ENCODE measurements at regions not wholly inside any gene's neighbourhood (a gene's known extent, or its start where the extent isn't known, plus 50 kb on each side); places are given as distances from the start of the nearest gene placed in this dataset.

DNA sequence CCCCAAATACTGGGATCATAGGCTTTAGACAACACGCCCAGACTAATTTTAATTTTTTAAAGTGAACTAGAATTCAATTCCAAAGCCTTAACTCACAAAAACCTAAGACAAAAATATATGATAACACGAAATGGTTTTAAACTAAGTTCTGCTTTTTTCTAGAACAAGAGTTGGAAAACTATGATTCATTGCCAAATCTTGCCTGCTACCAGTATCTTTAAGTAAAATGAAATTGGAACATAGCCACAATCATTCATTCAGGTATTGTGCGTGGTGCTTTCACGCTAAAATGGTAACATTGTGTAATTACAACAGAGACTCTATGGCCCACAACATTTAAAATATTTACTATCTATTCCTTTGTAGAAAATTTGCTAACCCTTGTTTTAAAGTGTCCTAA lies 488.0 kb upstream of the ZNF385D start (continued):
- TF ChIP-seq PATZ1 (CRISPR knock-in tag; IDR thresholded peaks at IDR 0.05; ENCODE audit: borderline replicate concordance) (no peak), ZNF565 (CRISPR knock-in tag; conservative IDR thresholded peaks at IDR 0.05; ENCODE audit: low read depth) (no peak), BACH2 (CRISPR knock-in tag; IDR thresholded peaks at IDR 0.05; ENCODE audit: borderline replicate concordance) (no peak), TCF4 (CRISPR knock-in tag; IDR thresholded peaks at IDR 0.05; ENCODE audit: borderline replicate concordance) (no peak), GLIS3 (CRISPR knock-in tag; IDR thresholded peaks at IDR 0.05) (no peak), ZNF70 (CRISPR knock-in tag; IDR thresholded peaks at IDR 0.05) (no peak), ZNF8 (CRISPR knock-in tag; IDR thresholded peaks at IDR 0.05) (no peak)

DNA sequence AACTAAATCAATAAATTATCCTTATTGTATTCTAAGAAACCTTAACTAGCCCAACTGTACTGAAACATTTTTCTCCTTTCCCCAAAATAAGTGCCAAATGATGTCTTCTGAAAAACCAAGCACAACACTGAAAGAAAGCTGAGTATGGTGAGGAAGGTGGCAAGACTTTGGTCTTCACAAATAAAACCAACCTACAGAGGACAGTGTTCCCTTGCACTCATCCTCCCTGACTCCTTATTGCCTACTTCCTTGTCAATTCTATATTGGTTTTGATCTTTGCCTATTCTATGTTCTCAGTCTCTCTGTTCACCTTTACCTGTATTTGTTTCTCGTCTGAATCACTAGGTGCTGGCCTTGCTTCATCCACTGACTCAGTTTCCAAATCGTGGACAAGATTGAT lies 490.1 kb upstream of the ZNF385D start:
- TF ChIP-seq RARB (CRISPR knock-in tag; IDR thresholded peaks at IDR 0.05): no peak
- TF ChIP-seq TCF4 (CRISPR knock-in tag; IDR thresholded peaks at IDR 0.05; ENCODE audit: borderline replicate concordance): no peak
- TF ChIP-seq PPARA (CRISPR knock-in tag; IDR thresholded peaks at IDR 0.05; ENCODE audit: borderline replicate concordance): no peak
- no peak for TF ChIP-seq ZNF8 (CRISPR knock-in tag; IDR thresholded peaks at IDR 0.05)
- no peak for TF ChIP-seq ZNF565 (CRISPR knock-in tag; conservative IDR thresholded peaks at IDR 0.05; ENCODE audit: low read depth)
- no peak for TF ChIP-seq PATZ1 (CRISPR knock-in tag; IDR thresholded peaks at IDR 0.05; ENCODE audit: borderline replicate concordance)
- no peak for TF ChIP-seq GLIS3 (CRISPR knock-in tag; IDR thresholded peaks at IDR 0.05)
- no peak for TF ChIP-seq TOX (CRISPR knock-in tag; IDR thresholded peaks at IDR 0.05; ENCODE audit: borderline replicate concordance)
- no peak for TF ChIP-seq ZNF70 (CRISPR knock-in tag; IDR thresholded peaks at IDR 0.05)
- TF ChIP-seq CSDC2 (CRISPR knock-in tag; IDR thresholded peaks at IDR 0.05): no peak
- TF ChIP-seq ZFP3 (CRISPR knock-in tag; IDR thresholded peaks at IDR 0.05): no peak
- TF ChIP-seq ARNTL (CRISPR knock-in tag; IDR thresholded peaks at IDR 0.05; ENCODE audit: borderline replicate concordance, low read depth): no peak
- TF ChIP-seq BACH2 (CRISPR knock-in tag; IDR thresholded peaks at IDR 0.05; ENCODE audit: borderline replicate concordance): no peak
- TF ChIP-seq, protein P1, sequence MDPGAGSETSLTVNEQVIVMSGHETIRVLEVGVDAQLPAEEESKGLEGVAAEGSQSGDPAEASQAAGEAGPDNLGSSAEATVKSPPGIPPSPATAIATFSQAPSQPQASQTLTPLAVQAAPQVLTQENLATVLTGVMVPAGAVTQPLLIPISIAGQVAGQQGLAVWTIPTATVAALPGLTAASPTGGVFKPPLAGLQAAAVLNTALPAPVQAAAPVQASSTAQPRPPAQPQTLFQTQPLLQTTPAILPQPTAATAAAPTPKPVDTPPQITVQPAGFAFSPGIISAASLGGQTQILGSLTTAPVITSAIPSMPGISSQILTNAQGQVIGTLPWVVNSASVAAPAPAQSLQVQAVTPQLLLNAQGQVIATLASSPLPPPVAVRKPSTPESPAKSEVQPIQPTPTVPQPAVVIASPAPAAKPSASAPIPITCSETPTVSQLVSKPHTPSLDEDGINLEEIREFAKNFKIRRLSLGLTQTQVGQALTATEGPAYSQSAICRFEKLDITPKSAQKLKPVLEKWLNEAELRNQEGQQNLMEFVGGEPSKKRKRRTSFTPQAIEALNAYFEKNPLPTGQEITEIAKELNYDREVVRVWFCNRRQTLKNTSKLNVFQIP (CRISPR knock-in tag; IDR thresholded peaks at IDR 0.05; ENCODE audit: borderline replicate concordance, low read depth): no peak
- ATAC-seq: no peak

DNA sequence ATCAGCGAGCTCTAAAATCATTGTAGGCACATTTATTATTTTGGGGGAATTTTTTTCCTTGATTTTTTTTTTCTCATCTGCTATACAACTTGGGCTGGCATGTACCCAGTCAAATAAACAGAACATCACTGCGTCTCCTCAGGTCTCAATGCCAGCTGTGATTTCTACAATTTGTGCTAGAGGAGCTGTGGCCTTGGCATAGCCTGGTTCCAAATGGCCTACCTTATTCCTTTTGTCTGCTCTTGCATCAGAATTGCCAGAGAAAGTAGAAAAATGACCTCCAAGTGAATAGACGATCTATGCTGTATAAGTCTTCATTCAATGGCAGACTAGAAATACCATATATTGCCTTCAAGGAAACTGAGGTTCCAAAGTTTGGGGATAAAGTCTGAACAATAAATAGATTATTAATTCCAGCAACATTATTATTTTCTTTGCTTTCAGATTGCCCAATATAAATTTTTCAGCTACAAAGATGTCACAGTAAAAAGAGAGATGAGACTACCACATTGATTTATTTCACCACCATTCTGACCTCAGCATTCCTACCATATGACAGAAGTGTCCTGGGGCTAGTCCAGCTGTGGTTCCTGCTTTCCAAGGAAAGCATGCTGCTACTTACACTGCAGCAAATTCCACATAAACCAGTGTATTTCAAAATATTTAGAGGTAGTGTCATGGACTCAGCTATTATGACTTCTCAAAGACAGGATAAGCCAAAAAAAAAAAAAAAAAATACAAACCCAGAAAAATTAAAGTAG lies 493.9 kb upstream of the ZNF385D start:
- peak; percentile 59 for TF ChIP-seq ISL1 (CRISPR knock-in tag; IDR thresholded peaks at IDR 0.05)
- TF ChIP-seq ESRRG (CRISPR knock-in tag; IDR thresholded peaks at IDR 0.05): no peak
- TF ChIP-seq, protein P2, sequence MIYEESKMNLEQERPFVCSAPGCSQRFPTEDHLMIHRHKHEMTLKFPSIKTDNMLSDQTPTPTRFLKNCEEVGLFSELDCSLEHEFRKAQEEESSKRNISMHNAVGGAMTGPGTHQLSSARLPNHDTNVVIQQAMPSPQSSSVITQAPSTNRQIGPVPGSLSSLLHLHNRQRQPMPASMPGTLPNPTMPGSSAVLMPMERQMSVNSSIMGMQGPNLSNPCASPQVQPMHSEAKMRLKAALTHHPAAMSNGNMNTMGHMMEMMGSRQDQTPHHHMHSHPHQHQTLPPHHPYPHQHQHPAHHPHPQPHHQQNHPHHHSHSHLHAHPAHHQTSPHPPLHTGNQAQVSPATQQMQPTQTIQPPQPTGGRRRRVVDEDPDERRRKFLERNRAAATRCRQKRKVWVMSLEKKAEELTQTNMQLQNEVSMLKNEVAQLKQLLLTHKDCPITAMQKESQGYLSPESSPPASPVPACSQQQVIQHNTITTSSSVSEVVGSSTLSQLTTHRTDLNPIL (CRISPR knock-in tag; IDR thresholded peaks at IDR 0.05; ENCODE audit: low read depth): peak; percentile 80
- no peak for TF ChIP-seq PPARA (CRISPR knock-in tag; IDR thresholded peaks at IDR 0.05; ENCODE audit: borderline replicate concordance)
- TF ChIP-seq, protein P1 (CRISPR knock-in tag; IDR thresholded peaks at IDR 0.05; ENCODE audit: borderline replicate concordance, low read depth): no peak
- TF ChIP-seq ZNF8 (CRISPR knock-in tag; IDR thresholded peaks at IDR 0.05): no peak
- no peak for TF ChIP-seq ZNF565 (CRISPR knock-in tag; conservative IDR thresholded peaks at IDR 0.05; ENCODE audit: low read depth)
- no peak for TF ChIP-seq RARB (CRISPR knock-in tag; IDR thresholded peaks at IDR 0.05)
- TF ChIP-seq, protein P3, sequence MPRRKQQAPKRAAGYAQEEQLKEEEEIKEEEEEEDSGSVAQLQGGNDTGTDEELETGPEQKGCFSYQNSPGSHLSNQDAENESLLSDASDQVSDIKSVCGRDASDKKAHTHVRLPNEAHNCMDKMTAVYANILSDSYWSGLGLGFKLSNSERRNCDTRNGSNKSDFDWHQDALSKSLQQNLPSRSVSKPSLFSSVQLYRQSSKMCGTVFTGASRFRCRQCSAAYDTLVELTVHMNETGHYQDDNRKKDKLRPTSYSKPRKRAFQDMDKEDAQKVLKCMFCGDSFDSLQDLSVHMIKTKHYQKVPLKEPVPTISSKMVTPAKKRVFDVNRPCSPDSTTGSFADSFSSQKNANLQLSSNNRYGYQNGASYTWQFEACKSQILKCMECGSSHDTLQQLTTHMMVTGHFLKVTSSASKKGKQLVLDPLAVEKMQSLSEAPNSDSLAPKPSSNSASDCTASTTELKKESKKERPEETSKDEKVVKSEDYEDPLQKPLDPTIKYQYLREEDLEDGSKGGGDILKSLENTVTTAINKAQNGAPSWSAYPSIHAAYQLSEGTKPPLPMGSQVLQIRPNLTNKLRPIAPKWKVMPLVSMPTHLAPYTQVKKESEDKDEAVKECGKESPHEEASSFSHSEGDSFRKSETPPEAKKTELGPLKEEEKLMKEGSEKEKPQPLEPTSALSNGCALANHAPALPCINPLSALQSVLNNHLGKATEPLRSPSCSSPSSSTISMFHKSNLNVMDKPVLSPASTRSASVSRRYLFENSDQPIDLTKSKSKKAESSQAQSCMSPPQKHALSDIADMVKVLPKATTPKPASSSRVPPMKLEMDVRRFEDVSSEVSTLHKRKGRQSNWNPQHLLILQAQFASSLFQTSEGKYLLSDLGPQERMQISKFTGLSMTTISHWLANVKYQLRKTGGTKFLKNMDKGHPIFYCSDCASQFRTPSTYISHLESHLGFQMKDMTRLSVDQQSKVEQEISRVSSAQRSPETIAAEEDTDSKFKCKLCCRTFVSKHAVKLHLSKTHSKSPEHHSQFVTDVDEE (CRISPR knock-in tag; IDR thresholded peaks at IDR 0.05): no peak
- TF ChIP-seq PATZ1 (CRISPR knock-in tag; IDR thresholded peaks at IDR 0.05; ENCODE audit: borderline replicate concordance): 0 out of 2 replicates have a peak, but pooled peaks have one; percentile 42
- peak; percentile 80 for ATAC-seq

All from SK-N-SH treated with all-trans-retinoic acid at 6 μM for 48 hours (cell line).